Right lobe of liver (tissue), 4 donors: ENCODE measurements at regions not wholly inside any gene's neighbourhood (a gene's known extent, or its start where the extent isn't known, plus 50 kb on each side); places are given as distances from the start of the nearest gene placed in this dataset.

ENCODE experiments used
- CTCF ChIP-seq, 4 donors: fragments of 200-600 bp in 3 of 4; fragments of 450-650 bp in 1 of 4; IDR thresholded peaks; one replicate each; pipeline versions ENCODE4 v1.5.1 to v1.8.0; 2016 to 2022; ENCODE audit warnings: antibody characterized with exemption in 4 of 4, mild to moderate bottlenecking in 2 of 4
- POLR2A ChIP-seq: fragments of 450-650 bp; IDR thresholded peaks from one replicate; pipeline ENCODE4 v1.6.1; 2017; ENCODE audit warnings: antibody characterized with exemption, mild to moderate bottlenecking
- donor health status: DM: no; HTN: no; CAD: no.
- donor health status: DM: no; HTN: no; CAD: no.
- donor health status: DM: no; HTN: yes; CAD: no.

DNA sequence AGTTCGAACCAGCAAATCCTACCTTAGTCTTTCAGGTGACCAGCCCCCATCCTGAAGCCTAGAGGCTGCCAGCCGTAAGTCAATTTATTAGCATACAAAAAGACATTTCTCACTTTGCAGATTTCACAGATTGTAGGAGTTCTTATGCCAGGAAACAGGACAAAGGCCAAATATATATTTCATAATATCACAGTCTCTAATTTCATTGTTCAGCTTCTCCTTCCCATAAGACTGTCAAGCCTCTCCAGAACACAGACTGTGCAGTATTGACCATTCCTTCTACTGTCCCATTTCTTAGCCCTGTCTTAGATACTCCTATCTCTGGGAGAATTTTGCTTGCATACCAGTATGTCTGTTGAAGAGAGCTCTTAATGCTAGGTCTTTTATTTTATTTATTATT is 89.2 kb upstream of the RESF1 start:
- no peak for TF ChIP-seq CTCF (IDR thresholded peaks at IDR 0.05)
- TF ChIP-seq POLR2A, result no peak
